GM12872 (cell line): ENCODE measurements at regions not wholly inside any gene's neighbourhood (a gene's known extent, or its start where the extent isn't known, plus 50 kb on each side); places are given as distances from the start of the nearest gene placed in this dataset.

Source experiments
- CTCF ChIP-seq: IDR thresholded peaks from 3 replicates; pipeline ENCODE4 v1.5.1; 2011; ENCODE audit warnings: low read depth, mild to moderate bottlenecking, low read length, moderate library complexity; ENCODE audit not compliant: insufficient read depth

DNA sequence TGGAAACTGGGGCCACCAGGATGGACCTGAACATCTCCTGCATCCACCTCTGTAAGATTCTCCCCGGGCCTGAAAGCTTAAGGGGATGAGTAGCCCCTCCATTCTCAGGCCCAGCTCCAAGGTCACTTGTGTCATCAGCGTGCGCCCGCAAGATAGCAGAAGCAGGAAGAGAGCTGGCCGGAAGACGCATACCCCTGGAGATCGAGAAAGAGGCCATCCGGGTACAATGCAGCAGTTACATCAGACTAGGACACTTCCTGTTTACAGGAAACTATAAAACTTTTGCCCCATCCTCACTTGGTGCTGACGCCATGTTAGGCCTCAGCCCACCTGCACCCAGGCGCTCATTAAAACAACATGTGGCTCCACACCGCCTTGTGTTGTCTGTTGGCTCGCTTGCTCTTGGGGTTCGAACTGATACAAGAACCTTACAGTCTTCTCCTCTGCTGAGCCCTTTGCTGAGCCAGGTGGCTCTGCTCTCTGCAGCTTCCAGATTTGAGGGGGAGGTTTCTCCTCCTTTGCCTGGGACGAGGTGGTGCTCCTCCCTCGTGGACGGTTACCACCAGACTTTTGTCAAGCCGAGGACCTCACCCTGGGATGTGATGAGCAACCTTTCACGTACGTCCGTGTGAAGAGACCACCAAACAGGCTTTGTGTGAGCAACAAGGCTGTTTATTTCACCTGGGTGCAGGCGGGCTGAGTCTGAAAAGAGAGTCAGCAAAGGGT is 277.5 kb upstream of the C1orf174 start:
- TF ChIP-seq CTCF = no peak

GRCh38 chr1:4178501-4179113 is 278.5 kb upstream of the C1orf174 start:
- no peak for TF ChIP-seq CTCF

- TF ChIP-seq CTCF = no peak
These were observed 280.1 kb upstream of the C1orf174 start for GRCh38 chr1:4179914-4180735.

DNA sequence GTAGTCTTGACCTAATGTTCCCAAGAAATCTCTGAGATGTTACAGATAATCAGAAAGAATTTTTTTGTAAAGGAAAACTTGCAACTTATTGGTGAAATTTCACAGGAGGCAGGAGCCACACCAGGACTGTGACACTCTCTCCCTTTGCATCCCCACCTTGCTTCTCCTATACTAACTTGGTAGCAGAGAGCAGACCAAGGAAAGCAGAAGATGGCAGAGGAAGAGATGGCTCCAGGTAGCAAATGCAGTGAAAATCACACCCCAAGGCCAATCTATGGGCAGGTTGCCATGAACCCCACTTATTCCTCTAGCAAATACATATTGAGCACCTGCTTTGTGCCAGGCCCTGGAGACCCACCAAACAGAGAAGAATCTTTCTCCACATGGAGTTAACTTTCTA is 303.4 kb upstream of the C1orf174 start:
- no peak for TF ChIP-seq CTCF

GRCh38 chr1:4207183-4207582 is 307.1 kb upstream of the C1orf174 start:
- no peak for TF ChIP-seq CTCF

GRCh38 chr1:4207842-4208692 is 308.0 kb upstream of the C1orf174 start:
- TF ChIP-seq CTCF = no peak
